Astrocyte (in vitro differentiated cells and primary cell): ENCODE measurements at regions not wholly inside any gene's neighbourhood (a gene's known extent, or its start where the extent isn't known, plus 50 kb on each side); places are given as distances from the start of the nearest gene placed in this dataset.

ENCODE experiments used
- DNase-seq: peaks from one replicate; pipeline ENCODE4 v3.0.0-alpha.2; 2010; ENCODE audit warnings: low read depth
- FAIRE-seq: peaks from 2 replicates; lab custom pipeline; 2011; peaks lifted over from hg19 to GRCh38; lab: Jason Lieb, UNC
- H2AFZ ChIP-seq: 2 replicates; pipeline ENCODE4 v1.6.0; 2012; ENCODE audit warnings: low read depth, low read length, inconsistent platforms
- H3K27ac ChIP-seq: 2 replicates; pipeline ENCODE4 v1.5.1; 2011; ENCODE audit warnings: low read depth, low read length, inconsistent platforms
- H3K27me3 ChIP-seq: 2 replicates; pipeline ENCODE4 v1.6.0; 2011; ENCODE audit warnings: low read length, inconsistent platforms; ENCODE audit not compliant: insufficient read depth
- H3K36me3 ChIP-seq: 2 replicates; pipeline ENCODE4 v1.5.1; 2011; ENCODE audit warnings: low read length, inconsistent platforms; ENCODE audit not compliant: insufficient read depth
- H3K4me1 ChIP-seq: 2 replicates; pipeline ENCODE4 v1.5.1; 2011; ENCODE audit warnings: low read length, inconsistent platforms; ENCODE audit not compliant: insufficient read depth
- H3K4me2 ChIP-seq: 2 replicates; pipeline ENCODE4 v1.6.0; 2012; ENCODE audit warnings: low read length, inconsistent platforms
- H3K4me3 ChIP-seq: 2 replicates; pipeline ENCODE4 v1.5.1; 2011; ENCODE audit warnings: low read depth, mild to moderate bottlenecking, low read length, inconsistent platforms; ENCODE audit not compliant: insufficient read depth
- H3K79me2 ChIP-seq: 2 replicates; pipeline ENCODE4 v1.6.0; 2012; ENCODE audit warnings: mild to moderate bottlenecking, low read length, inconsistent platforms; ENCODE audit not compliant: insufficient read depth
- H3K9ac ChIP-seq: 2 replicates; pipeline ENCODE4 v1.6.0; 2012; ENCODE audit warnings: mild to moderate bottlenecking, low read length, inconsistent platforms
- H3K9me3 ChIP-seq: 2 replicates; pipeline ENCODE4 v1.5.1; 2012; ENCODE audit warnings: low read depth, mild to moderate bottlenecking, low read length, inconsistent platforms; ENCODE audit not compliant: insufficient read depth
- H4K20me1 ChIP-seq: 2 replicates; pipeline ENCODE4 v1.6.0; 2012; ENCODE audit warnings: low read length, inconsistent platforms; ENCODE audit not compliant: insufficient read depth
- H3K27ac Mint-ChIP-seq: one replicate; pipeline ENCODE4 v1.8.0; 2021; ENCODE audit warnings: mild to moderate bottlenecking, mixed read lengths; ENCODE audit not compliant: unreplicated experiment
- H3K27me3 Mint-ChIP-seq: one replicate; pipeline ENCODE4 v1.8.0; 2021; ENCODE audit warnings: low read depth, mixed read lengths; ENCODE audit not compliant: unreplicated experiment
- H3K36me3 Mint-ChIP-seq: one replicate; pipeline ENCODE4 v1.8.0; 2021; ENCODE audit warnings: low read depth, mixed read lengths; ENCODE audit not compliant: unreplicated experiment
- H3K4me1 Mint-ChIP-seq: one replicate; pipeline ENCODE4 v1.8.0; 2021; ENCODE audit warnings: low read depth, mixed read lengths; ENCODE audit not compliant: unreplicated experiment
- H3K4me3 Mint-ChIP-seq: one replicate; pipeline ENCODE4 v1.8.0; 2021; ENCODE audit warnings: mild to moderate bottlenecking, moderate library complexity, mixed read lengths; ENCODE audit not compliant: unreplicated experiment
- H3K9me3 Mint-ChIP-seq: one replicate; pipeline ENCODE4 v1.8.0; 2021; ENCODE audit warnings: mild to moderate bottlenecking, mixed read lengths; ENCODE audit not compliant: unreplicated experiment
- CTCF ChIP-seq: IDR thresholded peaks from 2 replicates; pipeline ENCODE4 v1.5.1; 2011; ENCODE audit warnings: low read depth, mild to moderate bottlenecking, inconsistent platforms, low read length, moderate library complexity; ENCODE audit not compliant: insufficient read depth
- EZH2 ChIP-seq: IDR thresholded peaks from 2 replicates; pipeline ENCODE4 v1.6.1; 2012; ENCODE audit warnings: mild to moderate bottlenecking, low read length, inconsistent platforms; ENCODE audit not compliant: insufficient read depth

GRCh38 chr13:26950968-26951367 is 190.4 kb upstream of the GPR12 start:
- H3K36me3 Mint-ChIP-seq, result no peaks in the 10 kb centered on the region
- no peaks in the 10 kb centered on the region for H3K9me3 Mint-ChIP-seq
- FAIRE-seq, result no peak

GRCh38 chr13:26950546-26950945 is 190.0 kb upstream of the GPR12 start:
- FAIRE-seq (no peak), DNase-seq (no peak)
- Histone ChIP-seq H3K4me2 (no peak overlapping the region), H3K4me3 (no peak overlapping the region), H2AFZ (no peak overlapping the region), H3K36me3 (no peaks in the 10 kb centered on the region), H3K27me3 (peaks cover 6% of the 10 kb centered on the region), H3K4me1 (no peaks in the 10 kb centered on the region), H4K20me1 (no peaks in the 10 kb centered on the region), H3K79me2 (no peaks in the 10 kb centered on the region), H3K9me3 (no peaks in the 10 kb centered on the region), H3K9ac (no peak overlapping the region), H3K27ac (no peak overlapping the region)
- Mint-ChIP-seq H3K27me3 (peaks cover 27% of the 10 kb centered on the region), H3K9me3 (no peaks in the 10 kb centered on the region), H3K36me3 (no peaks in the 10 kb centered on the region), H3K4me1 (no peaks in the 10 kb centered on the region), H3K27ac (no peak overlapping the region), H3K4me3 (no peak overlapping the region)
- TF ChIP-seq CTCF, result no peak
- TF ChIP-seq EZH2, result no peak

More at GRCh38 chr13:26950968-26951367, 190.4 kb upstream of the GPR12 start:
- Histone ChIP-seq H3K36me3 (no peaks in the 10 kb centered on the region), H3K79me2 (no peaks in the 10 kb centered on the region), H3K4me1 (no peaks in the 10 kb centered on the region), H3K9me3 (no peaks in the 10 kb centered on the region), H3K27me3 (peaks cover 3% of the 10 kb centered on the region), H2AFZ (no peak overlapping the region), H3K27ac (no peak overlapping the region), H3K9ac (no peak overlapping the region), H4K20me1 (no peaks in the 10 kb centered on the region), H3K4me3 (no peak overlapping the region), H3K4me2 (no peak overlapping the region)
- TF ChIP-seq EZH2 (no peak), CTCF (no peak)
- Mint-ChIP-seq H3K4me3 (no peak overlapping the region), H3K27ac (no peak overlapping the region), H3K27me3 (peaks cover 28% of the 10 kb centered on the region), H3K4me1 (no peaks in the 10 kb centered on the region)
- DNase-seq, result no peak

GRCh38 chr13:26949701-26950502 is 189.3 kb upstream of the GPR12 start:
- no peaks in the 10 kb centered on the region for H3K36me3 ChIP-seq

More at GRCh38 chr13:26949701-26950502, 189.3 kb upstream of the GPR12 start:
- Histone ChIP-seq H3K27ac (no peak overlapping the region), H3K4me3 (no peak overlapping the region), H3K9me3 (no peaks in the 10 kb centered on the region), H3K4me1 (no peaks in the 10 kb centered on the region), H4K20me1 (no peaks in the 10 kb centered on the region), H3K79me2 (no peaks in the 10 kb centered on the region), H3K4me2 (no peak overlapping the region), H3K9ac (no peak overlapping the region), H3K27me3 (peaks cover 6% of the 10 kb centered on the region), H2AFZ (no peak overlapping the region)
- no peak overlapping the region for H3K27ac Mint-ChIP-seq
- FAIRE-seq (no peak), DNase-seq (no peak)
- no peaks in the 10 kb centered on the region for H3K4me1 Mint-ChIP-seq
- peaks cover 22% of the 10 kb centered on the region for H3K27me3 Mint-ChIP-seq
- TF ChIP-seq EZH2 (no peak), CTCF (no peak)
- no peak overlapping the region for H3K4me3 Mint-ChIP-seq
- H3K36me3 Mint-ChIP-seq, result no peaks in the 10 kb centered on the region
- H3K9me3 Mint-ChIP-seq, result no peaks in the 10 kb centered on the region
